HG03342 (cell line): ENCODE measurements at regions not wholly inside any gene's neighbourhood (a gene's known extent, or its start where the extent isn't known, plus 50 kb on each side); places are given as distances from the start of the nearest gene placed in this dataset.
"Not testable (repeated sequence)": the region's sequence is repeated elsewhere in the genome, so short reads cannot be mapped to it uniquely, and the experiment has no call there.

Source experiments
- ATAC-seq: cut with Tn5 transposase; IDR thresholded peaks from one replicate; pipeline ENCODE4 v1.9.1; 2021; ENCODE audit warnings: mild to moderate bottlenecking, moderate library complexity; ENCODE audit not compliant: unreplicated experiment

DNA sequence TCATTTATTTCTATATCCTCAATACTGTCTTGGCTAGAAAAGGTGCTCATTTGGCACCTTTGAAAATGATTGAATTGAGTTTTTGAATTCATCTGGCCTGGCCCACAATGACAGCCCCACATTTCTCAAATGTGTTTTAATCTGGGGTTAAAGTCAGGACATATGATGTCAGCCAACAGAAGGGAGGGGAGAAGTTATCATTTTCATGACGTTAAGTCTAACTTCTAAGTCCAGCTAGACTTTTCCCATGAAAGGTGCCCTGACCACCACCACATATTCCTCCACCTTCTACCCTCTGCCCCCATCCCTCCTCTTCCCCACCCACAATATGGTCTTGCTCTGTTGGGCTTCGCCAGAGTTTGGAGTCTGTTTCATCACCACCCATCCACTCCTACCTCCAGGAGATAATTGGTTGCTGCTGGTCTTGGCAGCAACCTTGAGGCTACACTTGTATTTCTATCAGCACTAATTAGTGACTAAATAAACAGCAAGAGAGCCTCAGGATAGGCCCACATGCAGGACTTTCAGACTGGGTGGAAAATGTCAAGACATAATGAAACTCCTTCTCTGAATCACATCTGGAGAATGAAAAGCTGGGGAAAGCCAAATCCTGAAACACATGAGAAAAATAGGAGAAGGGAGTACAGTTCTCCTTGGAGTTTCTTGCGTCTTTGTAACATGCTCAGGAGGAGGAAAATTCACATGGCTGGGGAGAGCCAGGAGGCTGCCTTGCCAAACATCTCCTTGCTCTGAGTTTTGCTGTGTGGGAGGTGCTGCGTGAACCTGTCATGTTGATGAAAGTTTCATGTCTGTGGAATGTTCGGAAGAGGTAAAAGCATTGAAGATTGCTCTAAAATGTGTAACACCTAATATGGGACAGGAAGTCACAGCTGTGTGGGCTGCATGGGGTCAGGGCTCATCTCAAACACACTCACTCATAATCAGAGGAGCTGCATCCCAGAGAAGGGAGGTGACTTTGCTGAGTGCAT lies 544.7 kb upstream of the KLF4 start:
- no peak for ATAC-seq

DNA sequence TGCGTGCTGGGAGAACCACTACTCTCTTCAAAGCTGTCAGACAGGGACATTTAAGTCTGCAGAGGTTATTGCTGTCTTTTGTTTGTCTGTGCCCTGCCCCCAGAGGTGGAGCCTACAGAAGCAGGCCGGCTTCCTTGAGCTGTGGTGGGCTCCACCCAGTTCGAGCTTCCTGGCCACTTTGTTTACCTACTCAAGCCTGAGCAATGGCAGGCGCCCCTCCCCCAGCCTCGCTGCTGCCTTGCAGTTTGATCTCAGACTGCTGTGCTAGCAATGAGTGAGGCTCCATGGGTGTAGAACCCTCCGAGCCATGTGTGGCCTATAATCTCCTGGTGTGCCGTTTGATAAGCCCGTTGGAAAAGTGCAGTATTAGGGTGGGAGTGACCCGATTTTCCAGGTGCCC lies 542.5 kb upstream of the KLF4 start:
- not testable (repeated sequence) for ATAC-seq

DNA sequence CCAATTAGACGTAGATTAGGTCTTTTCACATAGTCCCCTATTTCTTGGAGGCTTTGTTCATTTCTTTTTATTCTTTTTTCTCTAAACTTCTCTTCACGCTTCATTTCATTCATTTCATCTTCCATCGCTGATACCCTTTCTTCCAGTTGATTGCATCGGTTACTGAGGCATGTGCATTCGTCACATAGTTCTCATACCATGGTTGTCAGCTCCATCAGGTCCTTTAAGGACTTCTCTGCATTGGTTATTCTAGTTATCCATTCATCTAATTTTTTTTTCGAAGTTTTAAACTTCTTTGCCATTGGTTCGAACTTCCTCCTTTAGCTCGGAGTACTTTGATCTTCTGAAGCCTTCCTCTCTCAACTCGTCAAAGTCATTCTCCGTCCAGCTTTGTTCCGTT lies 541.7 kb upstream of the KLF4 start:
- ATAC-seq = not testable (repeated sequence)

DNA sequence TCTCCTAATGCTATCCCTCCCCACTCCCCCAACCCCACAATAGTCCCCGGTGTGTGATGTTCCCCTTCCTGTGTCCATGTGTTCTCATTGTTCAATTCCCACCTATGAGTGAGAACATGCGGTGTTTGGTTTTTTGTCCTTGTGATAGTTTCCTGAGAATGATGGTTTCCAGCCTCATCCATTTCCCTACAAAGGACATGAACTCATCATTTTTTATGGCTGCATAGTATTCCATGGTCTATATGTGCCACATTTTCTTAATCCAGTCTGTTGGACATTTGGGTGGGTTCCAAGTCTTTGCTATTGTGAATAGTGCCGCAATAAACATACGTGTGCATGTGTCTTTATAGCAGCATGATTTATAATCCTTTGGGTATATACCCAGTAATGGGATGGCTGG lies 537.1 kb upstream of the KLF4 start:
- ATAC-seq = not testable (repeated sequence)

DNA sequence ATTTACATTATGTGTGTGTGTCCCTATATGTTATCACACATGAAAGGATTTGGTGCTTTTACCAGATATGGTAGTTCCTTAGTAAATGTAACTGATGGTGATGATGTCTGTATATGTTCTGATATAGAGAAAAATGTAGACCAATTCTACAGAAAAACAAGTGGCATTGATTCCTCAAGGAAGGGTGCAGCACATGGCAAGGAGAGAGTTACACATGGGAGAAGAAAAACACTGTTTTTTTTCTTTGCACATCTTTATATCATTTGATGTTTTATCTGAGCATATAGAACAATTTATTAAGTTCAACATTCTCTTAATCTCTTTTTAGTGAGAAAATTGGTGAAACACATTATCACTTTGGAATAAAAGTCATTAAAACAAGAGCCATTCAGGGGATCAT lies 535.0 kb upstream of the KLF4 start:
- ATAC-seq = no peak

DNA sequence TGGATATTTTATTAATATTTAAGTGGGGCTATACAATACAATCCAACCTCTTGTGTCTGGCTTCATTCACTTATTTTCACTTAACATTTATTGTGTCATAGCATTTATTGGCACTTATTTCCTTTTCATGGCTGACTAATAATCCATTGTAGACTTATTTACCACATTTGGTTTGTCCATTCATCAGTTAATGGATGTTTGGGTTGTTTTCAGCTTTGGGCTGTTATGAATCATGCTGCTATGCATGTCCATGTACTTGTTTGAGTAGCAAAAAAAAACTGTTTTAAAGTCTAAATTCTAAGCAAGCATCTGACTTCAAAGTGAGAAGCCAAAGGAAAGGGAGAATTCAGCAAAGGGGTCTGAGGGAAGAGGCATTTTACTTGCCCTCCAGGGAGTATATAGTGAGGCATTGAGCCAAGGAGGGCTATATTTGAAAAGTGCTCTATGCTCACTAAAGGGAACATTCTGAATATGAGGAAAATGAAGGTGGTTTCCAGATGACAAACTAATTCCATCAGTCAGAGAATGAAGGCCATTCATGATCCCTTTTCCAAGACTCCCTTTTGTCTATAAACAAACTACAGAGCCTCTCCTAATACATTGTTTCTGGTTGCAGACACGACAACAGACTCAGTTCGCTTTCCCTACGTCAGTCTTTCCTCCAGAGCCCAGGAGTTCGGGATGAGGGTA lies 532.8 kb upstream of the KLF4 start:
- no peak for ATAC-seq

DNA sequence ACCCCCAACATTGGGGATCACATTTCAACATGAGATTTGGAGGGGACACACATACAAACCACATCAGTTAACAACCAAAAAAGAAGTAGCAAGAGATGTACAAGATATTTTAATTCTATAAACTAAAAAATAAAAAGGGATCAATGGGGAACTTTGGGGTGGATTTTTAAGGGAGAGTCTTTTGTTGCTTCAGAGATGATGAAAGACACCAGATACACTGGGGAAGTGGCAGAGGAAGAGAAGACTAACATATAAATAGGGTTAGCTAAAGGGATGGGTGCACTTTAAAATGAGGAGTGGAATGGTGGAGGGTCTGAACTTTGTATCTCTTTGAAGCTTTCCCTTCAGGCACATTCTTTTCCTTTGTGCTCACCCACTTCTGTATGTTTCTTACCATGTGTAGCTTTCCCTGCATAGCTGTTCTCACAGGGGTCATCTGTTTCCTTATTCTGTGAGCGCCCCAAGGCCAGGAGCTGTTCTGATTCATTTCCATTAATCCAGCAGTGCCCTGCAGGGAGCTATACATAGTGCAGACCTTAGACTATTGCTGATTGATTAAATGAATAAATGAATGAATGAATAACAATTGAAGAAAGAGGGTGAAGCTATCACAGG lies 531.6 kb upstream of the KLF4 start:
- ATAC-seq = no peak

DNA sequence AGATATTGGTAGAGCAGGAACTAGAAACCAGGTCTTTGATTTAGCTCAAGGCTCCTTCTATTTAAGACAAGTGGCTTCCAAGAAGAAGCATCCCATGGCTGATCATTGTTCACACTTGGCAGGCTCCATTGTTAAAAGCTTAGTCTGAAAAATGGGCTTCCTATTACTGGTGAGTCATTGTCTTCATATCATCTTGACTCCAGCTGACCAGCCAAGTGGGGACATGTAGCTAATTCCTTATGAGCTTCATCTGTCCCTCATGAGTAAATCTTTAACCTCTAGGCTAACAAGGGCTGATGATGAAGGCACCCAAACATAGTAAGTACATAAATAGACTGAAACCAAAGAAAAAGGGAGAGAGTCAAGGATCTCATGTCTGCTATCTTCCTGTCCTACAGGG lies 530.3 kb upstream of the KLF4 start:
- ATAC-seq = no peak

DNA sequence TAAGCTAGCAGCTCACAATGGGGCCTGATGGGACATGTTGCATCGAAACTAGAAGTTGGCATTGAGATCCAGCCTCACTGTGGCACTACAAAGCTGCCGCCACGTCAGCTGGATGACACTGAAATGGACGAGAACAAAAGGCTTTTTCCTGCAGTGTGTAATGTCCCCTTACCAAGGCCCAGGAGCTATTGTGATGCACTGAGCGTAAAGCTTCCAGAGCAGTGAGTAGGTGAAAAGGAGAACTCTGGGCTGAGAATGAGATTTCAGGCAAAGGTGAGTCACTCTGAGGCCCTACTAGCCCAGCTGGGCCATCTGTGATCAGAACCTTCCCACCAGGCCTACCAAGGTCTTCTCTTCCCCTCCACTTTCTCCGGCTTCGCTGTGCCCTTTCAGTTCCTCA lies 528.1 kb upstream of the KLF4 start:
- no peak for ATAC-seq

DNA sequence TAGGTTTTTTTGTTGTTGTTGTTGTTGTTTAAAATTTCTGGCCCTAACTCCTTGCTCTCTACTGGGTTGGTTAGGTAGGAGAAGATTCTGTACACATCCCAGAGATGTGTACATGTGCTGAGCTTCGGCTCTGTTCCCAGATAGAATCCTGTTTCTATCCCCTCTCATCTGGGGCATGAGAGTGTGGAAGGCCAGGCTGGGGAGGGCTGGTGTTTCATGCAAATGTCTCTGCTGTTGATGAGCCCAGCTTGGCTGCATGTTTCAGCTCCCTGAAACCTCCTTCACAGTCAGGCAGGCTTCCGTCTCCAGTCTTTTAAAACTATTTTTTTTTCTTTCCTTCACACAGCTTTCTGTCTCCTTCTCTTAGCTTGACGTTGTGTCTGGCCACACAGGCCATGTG lies 526.9 kb upstream of the KLF4 start:
- no peak for ATAC-seq

DNA sequence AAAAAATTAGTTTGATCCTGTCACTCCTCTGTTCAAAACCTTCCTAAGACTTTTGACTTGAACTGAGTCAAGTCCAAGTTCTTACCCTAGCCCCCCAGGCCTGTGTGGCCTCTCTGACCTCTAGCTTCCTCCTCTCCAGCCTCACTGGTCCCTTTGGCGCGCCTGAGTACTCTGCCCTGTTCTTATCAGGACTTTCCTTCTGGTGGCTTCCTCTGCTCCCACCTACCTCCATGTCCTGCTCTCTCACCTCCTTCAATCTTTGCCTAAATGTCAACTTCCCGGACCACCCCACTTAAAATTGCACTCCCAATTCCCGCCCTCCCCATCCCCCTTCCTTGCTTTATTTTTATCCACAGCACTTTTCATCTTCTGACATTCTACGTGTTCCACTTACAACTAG lies 526.1 kb upstream of the KLF4 start:
- no peak for ATAC-seq

DNA sequence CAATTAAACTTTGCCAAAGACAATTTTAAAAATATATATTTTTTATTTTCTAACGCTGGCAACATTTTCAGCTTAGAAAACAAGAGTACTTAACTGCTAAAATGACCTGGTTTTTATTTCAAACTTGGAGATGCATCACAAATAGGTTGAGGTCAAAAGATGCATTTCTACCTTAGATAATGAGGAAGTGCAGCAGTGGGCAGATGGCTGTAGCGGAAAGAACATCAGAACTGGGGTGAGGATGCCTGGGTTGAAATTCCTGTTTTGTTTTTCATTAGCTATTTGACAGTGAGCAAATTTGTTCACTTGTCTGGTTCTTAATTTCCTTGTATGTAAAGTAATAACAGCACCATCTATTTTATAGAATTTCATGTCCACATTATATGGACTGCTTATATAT lies 524.8 kb upstream of the KLF4 start:
- ATAC-seq = no peak

DNA sequence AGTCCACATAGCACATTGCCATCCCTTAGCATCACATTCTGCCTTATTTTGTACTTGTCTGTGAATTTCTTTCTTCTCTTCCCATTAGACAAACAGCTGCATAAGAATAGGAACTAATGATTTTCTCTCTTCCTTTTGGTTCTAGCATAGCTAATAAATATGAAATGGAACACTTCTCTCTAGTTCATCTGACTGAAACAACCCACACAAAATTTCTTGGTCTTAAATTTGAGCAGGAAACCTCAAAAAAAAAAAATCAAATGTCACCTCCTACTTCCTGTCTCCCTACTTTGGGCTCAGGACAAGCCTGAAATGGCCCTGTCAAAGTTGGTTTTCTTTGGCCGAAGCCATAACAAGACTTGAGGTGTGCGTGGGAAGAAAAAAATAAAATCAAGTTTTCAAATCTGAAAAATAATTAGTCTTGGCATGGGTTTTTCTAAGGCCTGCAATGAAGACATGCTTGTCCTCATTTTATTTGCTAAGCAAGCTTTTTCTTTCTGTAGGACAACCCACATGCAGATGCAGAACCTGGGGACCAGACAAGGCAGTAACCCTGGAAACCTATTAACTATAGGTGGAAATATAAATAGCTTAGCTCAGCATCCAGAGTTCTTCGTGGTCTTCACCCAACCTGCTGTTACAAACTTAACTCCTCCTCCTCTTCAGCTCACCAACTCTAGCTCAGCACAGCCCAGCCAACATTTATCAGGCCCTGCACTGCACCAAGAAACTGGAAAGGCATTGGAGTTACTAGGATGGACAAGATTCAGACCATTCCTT lies 523.5 kb upstream of the KLF4 start:
- no peak for ATAC-seq

DNA sequence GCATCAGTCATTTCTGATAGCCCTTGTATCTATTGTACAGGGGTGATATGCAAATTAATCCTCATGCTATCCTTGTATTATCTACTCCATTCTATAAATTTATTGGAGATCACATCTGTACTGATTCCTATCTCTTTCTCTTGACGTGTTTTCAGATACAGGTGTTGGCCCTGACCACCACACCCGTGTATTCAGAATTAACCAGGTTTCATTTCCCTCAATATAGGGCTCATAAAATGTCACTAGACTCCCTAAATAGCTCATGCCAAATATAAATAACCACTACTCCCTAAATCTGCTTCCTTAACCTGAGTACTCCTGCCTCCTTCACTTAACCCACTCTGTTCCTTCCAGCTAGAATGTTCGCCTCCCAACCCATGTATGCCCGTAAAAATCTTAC lies 522.8 kb upstream of the KLF4 start:
- ATAC-seq = no peak

DNA sequence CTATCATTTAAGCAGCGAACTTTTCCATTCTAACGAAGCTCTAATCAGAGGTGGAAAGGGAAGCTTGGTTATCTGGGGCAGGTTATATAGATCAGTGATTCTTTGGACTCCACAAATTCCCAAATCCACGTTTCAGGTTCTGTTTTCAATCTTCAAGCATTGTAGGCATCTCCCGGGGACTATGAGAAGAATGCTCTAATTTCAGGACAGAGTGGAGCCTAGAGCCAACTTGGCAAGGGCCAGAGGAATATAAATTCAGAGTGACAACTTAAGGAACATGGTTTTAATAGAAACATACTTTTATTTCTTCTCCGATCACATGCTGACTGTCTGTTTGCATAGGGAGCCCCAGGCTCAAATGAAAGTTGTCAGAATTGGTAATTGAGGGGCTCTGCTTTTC lies 514.0 kb upstream of the KLF4 start:
- no peak for ATAC-seq

DNA sequence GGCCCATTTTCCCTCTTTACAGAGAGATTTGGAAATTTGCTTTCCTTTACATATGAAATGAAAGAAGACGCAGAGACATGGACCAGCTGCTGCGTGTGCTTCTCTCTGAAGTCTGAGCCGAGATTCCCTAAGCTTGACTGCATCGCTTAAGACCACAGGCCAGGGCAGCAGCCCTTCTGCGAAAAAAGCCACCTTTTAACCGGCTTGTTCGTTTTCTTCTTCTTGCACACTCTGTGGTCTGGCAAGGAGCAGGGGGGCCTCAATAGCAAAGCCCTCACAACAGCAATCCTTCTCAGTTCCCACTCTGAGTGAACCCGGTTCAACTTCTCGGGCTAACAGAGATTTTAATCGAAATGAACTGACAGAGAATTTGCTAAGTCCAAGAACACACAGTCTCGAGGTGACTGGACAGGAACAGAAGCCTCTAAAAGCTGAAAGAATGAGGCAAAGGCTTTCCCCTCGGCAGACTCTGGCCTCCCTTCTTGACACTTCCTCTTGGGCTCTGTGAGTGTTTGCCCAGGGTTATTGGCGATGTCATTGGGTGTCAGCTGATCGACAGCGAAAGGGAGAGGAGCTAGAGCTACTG lies 512.9 kb upstream of the KLF4 start:
- no peak for ATAC-seq

DNA sequence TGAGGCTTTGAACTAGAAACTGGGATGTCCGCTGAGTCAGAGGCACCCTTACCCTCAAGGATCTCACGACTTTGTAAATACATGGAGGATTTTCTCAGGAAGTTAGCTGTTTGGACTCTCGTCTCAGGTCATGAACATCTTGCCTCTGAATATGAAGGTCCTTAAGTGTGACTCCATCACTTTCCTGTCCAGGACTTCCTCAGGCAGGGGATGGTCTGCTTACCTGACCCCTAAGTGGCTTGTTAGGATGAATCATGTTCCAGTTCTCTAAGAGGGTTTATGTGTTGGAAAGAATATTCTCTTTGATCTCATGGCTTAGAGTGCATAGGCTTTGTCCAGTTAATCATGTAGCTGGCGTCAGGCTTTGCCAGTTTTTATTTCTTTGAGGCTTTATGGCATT lies 511.7 kb upstream of the KLF4 start:
- ATAC-seq = no peak

DNA sequence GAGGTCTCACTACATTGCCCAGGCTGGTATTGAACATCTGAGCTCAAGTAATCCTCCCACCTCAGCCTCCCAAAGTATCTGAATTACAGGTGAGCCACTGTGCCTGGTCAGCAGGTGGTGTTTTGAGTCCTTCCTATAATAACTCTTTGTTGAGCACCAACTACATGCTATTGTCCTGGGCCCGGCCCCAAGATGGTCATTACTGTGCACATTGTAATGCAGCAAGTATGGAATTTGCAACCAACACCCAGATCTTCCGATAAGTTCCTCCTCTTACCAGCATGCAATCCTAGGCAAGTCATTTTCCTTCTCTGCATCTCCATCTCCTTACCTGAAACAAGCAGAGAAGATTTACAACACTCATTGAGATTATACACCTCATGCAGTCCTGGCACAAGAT lies 510.3 kb upstream of the KLF4 start:
- ATAC-seq = no peak

DNA sequence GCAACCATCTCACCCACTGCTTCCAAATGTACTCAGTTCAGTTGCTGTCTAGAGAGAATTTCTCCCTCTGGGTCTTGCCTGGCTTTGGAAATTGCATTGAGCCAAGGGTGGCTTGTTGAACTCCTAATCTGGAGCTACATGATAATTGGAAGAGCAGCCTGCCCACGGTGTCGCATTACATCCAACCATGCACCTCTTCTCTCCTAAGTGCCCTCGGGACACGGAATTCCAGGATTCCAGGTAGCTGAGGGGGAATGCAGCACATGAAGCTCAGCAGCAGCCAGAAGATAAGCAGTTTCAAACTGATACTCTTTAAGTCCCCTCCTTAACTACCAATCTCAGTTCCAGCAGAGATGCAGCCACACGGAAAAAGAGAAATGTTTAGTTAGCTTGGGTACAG lies 509.4 kb upstream of the KLF4 start:
- no peak for ATAC-seq

DNA sequence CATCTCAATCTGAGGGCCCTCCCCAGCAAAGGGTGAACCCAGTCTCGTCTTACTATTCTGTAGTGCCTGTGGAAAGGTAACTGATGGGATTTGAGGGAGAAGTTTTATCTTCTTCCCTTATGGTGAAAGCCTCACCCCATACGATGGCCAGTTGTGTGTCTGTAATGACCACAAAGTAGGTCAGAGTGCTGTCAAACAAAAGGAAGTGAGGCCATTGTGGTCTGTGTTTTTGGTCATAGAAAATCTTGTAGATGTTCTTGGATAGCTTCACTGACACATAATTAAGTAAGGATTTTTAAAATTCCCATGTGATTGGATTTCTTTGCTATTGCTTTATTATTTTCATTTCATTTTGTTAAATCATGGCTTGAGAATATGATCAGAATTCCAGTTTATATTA lies 505.1 kb upstream of the KLF4 start:
- no peak for ATAC-seq

DNA sequence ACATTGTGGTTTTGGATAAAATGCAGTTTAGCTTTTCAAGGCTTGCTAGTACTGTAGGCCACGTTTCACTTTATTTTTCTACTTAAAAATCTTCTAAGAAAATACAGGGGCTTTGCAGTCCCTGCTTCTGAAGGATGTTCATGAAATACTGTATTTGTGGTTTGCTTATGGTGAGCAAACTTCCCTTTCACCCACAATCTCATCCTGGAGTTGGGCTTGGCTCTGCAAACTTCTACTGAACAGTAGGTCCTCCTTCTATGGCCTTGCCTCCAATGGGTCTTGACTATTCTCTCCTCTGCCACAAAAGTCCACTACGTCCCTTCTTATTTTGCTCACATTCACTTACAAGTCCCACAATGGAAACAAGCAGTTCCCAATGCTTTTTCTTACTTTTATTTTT lies 502.7 kb upstream of the KLF4 start:
- ATAC-seq = no peak
